SU-DHL-6 (cell line): ENCODE measurements at regions not wholly inside any gene's neighbourhood (a gene's known extent, or its start where the extent isn't known, plus 50 kb on each side); places are given as distances from the start of the nearest gene placed in this dataset.

ENCODE experiments used
- EZH2phosphoT487 ChIP-seq: fragments of 200-600 bp; sonication (generic), shearing (Covaris generic); conservative IDR thresholded peaks from 2 replicates; pipeline ENCODE4 v1.6.1; 2018; ENCODE audit warnings: mild to moderate bottlenecking, antibody characterized with exemption, low read length, moderate library complexity, mixed read lengths
- TF ChIP-seq, protein P1 (sequence below): fragments of 200-600 bp; sonication (generic); IDR thresholded peaks from one replicate; pipeline ENCODE4 v1.5.1; 2017; ENCODE audit warnings: antibody characterized with exemption, mild to moderate bottlenecking, low read length, moderate library complexity; ENCODE audit not compliant: insufficient read depth, poor library complexity, severe bottlenecking

DNA sequence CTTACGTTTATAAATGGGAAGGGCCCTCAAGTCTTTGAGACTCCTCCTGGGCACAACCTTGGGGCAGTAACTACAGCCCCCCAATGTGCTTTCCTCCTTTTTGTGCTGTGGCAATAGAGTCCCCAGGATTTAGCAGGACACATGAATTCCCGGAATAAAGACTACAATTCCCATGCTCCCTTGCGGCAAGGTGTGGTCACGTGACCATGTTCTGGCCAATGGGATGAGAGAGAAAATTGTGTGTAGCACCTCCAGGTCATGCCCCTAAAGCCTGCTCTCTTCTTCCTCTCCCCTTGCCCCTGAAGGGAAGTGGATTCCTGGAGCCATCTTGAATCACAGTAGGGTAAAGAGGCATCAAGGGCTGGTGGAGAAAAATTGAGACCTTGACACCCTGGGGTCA lies 295.1 kb upstream of the SFSWAP start:
- TF ChIP-seq, protein P1, sequence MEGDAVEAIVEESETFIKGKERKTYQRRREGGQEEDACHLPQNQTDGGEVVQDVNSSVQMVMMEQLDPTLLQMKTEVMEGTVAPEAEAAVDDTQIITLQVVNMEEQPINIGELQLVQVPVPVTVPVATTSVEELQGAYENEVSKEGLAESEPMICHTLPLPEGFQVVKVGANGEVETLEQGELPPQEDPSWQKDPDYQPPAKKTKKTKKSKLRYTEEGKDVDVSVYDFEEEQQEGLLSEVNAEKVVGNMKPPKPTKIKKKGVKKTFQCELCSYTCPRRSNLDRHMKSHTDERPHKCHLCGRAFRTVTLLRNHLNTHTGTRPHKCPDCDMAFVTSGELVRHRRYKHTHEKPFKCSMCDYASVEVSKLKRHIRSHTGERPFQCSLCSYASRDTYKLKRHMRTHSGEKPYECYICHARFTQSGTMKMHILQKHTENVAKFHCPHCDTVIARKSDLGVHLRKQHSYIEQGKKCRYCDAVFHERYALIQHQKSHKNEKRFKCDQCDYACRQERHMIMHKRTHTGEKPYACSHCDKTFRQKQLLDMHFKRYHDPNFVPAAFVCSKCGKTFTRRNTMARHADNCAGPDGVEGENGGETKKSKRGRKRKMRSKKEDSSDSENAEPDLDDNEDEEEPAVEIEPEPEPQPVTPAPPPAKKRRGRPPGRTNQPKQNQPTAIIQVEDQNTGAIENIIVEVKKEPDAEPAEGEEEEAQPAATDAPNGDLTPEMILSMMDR: no peak
- TF ChIP-seq EZH2phosphoT487: no peak
